ENCODE measurements at regions not wholly inside any gene's neighbourhood (a gene's known extent, or its start where the extent isn't known, plus 50 kb on each side); places are given as distances from the start of the nearest gene placed in this dataset.
"Not testable (repeated sequence)": the region's sequence is repeated elsewhere in the genome, so short reads cannot be mapped to it uniquely, and the experiment has no call there.

DNA sequence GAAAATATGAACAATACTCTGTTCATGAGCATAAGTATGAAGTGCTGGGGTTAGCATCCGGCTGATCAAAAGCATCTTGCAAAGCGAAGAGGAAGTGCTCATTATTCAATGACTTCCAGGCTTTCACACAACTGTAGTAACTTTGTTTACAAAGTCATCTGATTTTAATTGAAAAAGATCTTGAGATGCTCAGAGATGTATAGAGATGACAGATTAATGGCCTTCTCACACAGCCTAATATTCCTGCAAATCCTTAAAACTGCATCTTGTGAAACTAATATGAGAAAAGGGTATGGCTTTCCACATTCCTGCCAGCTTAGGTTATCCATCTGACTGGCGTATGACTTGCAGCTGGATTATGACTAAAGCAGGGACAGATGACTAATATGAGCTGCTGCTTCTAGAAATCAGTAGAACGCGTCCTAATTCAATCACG lies 125.4 kb downstream of the CASP12 start:
- TF ChIP-seq POLR2A (IDR thresholded peaks at IDR 0.05) (no peak), EP300 (IDR thresholded peaks at IDR 0.05) (no peak), POLR2AphosphoS5 (IDR thresholded peaks at IDR 0.05) (no peak)
- TF ChIP-seq, protein P1, sequence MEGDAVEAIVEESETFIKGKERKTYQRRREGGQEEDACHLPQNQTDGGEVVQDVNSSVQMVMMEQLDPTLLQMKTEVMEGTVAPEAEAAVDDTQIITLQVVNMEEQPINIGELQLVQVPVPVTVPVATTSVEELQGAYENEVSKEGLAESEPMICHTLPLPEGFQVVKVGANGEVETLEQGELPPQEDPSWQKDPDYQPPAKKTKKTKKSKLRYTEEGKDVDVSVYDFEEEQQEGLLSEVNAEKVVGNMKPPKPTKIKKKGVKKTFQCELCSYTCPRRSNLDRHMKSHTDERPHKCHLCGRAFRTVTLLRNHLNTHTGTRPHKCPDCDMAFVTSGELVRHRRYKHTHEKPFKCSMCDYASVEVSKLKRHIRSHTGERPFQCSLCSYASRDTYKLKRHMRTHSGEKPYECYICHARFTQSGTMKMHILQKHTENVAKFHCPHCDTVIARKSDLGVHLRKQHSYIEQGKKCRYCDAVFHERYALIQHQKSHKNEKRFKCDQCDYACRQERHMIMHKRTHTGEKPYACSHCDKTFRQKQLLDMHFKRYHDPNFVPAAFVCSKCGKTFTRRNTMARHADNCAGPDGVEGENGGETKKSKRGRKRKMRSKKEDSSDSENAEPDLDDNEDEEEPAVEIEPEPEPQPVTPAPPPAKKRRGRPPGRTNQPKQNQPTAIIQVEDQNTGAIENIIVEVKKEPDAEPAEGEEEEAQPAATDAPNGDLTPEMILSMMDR (IDR thresholded peaks at IDR 0.05), result no peak
- no peaks in the 10 kb centered on the region for H3K9me3 ChIP-seq
- H3K27me3 ChIP-seq, result no peaks in the 10 kb centered on the region
- H3K27ac ChIP-seq, result no peak overlapping the region
- no peaks in the 10 kb centered on the region for H3K36me3 ChIP-seq
- ATAC-seq (ENCODE audit: low FRiP score in 2 of 2), result peak in 1 of 2 donors; percentile 92
- 34 to 36% methylated on average over 6 of the region's 6 CpGs for WGBS, 2 donors
- no peak for DNase-seq
- no peak overlapping the region for H3K4me3 ChIP-seq
- peaks cover 0 to 5% (median 0%) of the 10 kb centered on the region in 4 donors for H3K4me1 ChIP-seq

DNA sequence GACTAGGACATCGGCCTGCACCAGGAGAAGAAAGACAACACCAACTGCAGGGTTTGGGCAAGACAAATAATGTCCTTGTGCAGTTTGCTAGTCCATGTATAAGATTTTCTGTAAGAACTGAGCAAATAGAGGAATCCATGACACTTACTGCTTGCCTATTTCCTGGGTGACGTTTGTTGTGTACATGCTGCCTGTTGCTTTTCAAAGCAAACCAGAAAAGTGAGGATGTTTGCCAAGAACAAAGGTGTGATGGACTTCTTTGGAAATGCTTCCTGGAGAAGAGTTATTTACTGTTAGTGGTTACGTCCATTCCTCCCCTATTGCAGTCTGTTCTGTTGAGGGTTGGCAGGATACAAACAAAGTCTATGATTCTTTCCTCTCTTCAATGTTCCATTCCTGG lies 126.5 kb downstream of the CASP12 start:
- TF ChIP-seq POLR2AphosphoS5 (IDR thresholded peaks at IDR 0.05), result no peak
- TF ChIP-seq POLR2A (IDR thresholded peaks at IDR 0.05), result no peak
- TF ChIP-seq EP300 (IDR thresholded peaks at IDR 0.05), result no peak
- TF ChIP-seq, protein P1 (IDR thresholded peaks at IDR 0.05), result no peak
- H3K4me3 ChIP-seq, result no peak overlapping the region
- H3K27ac ChIP-seq, result no peak overlapping the region
- H3K4me1 ChIP-seq, result peaks cover 0 to 5% (median 0%) of the 10 kb centered on the region in 4 donors
- DNase-seq, result no peak
- no peak for ATAC-seq (ENCODE audit: low FRiP score in 2 of 2)
- 73 to 77% methylated on average over 3 of the region's 3 CpGs for WGBS, 2 donors
- no peaks in the 10 kb centered on the region for H3K9me3 ChIP-seq
- H3K27me3 ChIP-seq, result no peaks in the 10 kb centered on the region
- H3K36me3 ChIP-seq, result no peaks in the 10 kb centered on the region

DNA sequence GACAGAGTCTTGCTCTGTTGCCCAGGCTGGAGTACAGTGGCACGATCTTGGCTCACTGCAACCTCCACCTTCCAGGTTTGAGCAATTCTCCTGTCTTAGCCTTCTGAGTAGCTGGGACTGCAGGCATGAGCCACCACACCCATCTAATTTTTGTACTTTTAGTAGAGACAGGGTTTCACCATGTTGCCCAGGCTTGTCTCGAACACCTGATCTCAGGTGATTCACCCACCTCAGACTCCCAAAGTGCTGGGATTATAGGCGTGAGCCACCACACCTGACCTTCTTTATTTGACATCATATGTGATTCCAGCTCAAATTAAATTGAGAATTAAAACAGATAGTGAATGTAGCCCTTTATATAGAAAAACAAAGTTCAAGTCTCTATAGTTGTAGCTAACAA lies 127.2 kb downstream of the CASP12 start:
- ATAC-seq (ENCODE audit: low FRiP score in 2 of 2); H3K36me3 ChIP-seq; H3K27me3 ChIP-seq; H3K27ac ChIP-seq; DNase-seq; H3K9me3 ChIP-seq; H3K4me3 ChIP-seq; H3K4me1 ChIP-seq: not testable (repeated sequence)
- WGBS, 2 donors, result 94 to 98% methylated on average over 3 of the region's 3 CpGs

DNA sequence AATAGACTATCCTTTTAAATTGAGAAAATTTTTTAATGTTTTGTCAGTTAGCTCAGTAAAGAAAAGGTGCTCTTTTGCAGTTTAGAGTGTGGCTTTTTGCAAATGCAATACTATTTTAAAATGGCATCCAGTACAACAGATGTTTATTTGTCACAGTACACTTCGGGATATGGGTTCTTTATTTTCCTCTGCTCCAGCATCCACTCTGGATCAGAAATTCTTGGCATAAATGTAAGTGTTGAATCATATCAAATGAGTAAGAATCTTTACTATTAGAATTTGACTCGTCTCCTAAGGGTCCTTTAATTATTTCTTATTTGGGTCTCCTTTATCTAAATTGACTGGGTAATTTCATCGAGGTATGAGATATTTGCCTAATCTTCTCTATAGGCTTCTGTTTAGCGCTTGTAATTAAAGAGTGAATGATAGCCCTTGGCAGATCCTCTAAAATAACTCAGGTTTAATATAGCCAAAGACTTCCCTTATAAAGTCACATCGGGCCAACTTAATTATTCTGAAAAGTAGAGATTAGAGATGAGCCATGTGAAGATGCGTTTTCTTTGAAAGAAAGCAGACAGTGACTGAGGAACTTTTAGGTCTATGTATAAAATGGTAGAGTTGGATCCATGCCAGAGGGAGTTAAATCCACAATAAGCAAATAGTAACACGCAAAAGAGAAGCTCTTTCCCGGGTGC lies 132.7 kb downstream of the CASP12 start:
- DNase-seq (no peak), ATAC-seq (ENCODE audit: low FRiP score in 2 of 2) (no peak)
- no peaks in the 10 kb centered on the region for H3K4me1 ChIP-seq
- WGBS, 2 donors, result 83 to 86% methylated on average over 8 of the region's 8 CpGs
- no peak overlapping the region for H3K27ac ChIP-seq
- no peak overlapping the region for H3K4me3 ChIP-seq
- H3K9me3 ChIP-seq, result no peaks in the 10 kb centered on the region
- H3K27me3 ChIP-seq, result no peaks in the 10 kb centered on the region
- TF ChIP-seq, protein P1 (IDR thresholded peaks at IDR 0.05), result no peak
- TF ChIP-seq POLR2AphosphoS5 (IDR thresholded peaks at IDR 0.05), result no peak
- TF ChIP-seq POLR2A (IDR thresholded peaks at IDR 0.05), result no peak
- no peak for TF ChIP-seq EP300 (IDR thresholded peaks at IDR 0.05)
- H3K36me3 ChIP-seq, result no peaks in the 10 kb centered on the region

DNA sequence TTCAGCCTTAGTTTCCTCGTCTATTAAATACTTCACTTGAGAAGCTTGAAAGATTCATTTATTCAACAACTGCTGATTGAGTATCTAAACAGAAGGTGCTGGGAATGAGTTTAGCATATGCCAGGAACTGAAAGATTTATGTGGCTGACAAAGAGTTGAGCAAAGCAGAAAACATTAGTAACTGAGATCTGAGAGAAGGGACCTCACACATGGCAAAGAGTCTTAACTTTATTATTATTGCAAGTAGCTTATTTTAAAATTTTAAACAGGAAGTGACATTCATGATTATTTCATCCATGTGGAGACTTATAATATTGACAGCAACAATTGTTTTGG lies 133.6 kb downstream of the CASP12 start:
- WGBS, 2 donors, result 37% methylated on average over 1 of the region's 1 CpG
- no peaks in the 10 kb centered on the region for H3K4me1 ChIP-seq
- no peak overlapping the region for H3K4me3 ChIP-seq
- H3K36me3 ChIP-seq, result no peaks in the 10 kb centered on the region
- no peaks in the 10 kb centered on the region for H3K27me3 ChIP-seq
- TF ChIP-seq POLR2A (IDR thresholded peaks at IDR 0.05) (no peak), EP300 (IDR thresholded peaks at IDR 0.05) (no peak), POLR2AphosphoS5 (IDR thresholded peaks at IDR 0.05) (no peak)
- TF ChIP-seq, protein P1 (IDR thresholded peaks at IDR 0.05), result no peak
- DNase-seq (no peak), ATAC-seq (ENCODE audit: low FRiP score in 2 of 2) (no peak)
- no peak overlapping the region for H3K27ac ChIP-seq
- H3K9me3 ChIP-seq, result peaks cover 0 to 4% (median 2%) of the 10 kb centered on the region in 4 donors

Measured in upper lobe of left lung (tissue), 6 donors.